ENCODE measurements at regions not wholly inside any gene's neighbourhood (a gene's known extent, or its start where the extent isn't known, plus 50 kb on each side); places are given as distances from the start of the nearest gene placed in this dataset.

DNA sequence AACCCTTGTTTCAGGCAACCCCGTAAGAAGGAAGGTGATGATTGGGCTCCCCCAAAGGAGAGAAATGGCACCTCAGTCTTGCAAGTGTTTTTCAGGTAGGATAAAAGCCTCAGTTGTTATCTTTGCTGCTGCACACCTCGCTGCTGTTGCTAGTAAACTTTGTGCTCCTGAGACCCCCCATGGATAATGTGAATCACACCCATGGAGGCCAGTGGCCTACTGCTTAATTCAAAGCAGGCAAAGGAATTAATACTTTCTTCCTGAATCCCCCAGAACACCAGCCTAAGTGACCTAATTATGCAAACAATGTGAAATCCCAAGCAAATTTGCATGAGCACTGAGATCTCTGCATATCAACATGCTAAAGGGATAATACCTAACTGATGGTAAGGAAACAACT, 337.5 kb downstream of the GRIA2 start:
- no peak for DNase-seq

- no peak for DNase-seq
Measured at GRCh38 chr4:157550028-157550427, 329.5 kb downstream of the GRIA2 start.

DNA sequence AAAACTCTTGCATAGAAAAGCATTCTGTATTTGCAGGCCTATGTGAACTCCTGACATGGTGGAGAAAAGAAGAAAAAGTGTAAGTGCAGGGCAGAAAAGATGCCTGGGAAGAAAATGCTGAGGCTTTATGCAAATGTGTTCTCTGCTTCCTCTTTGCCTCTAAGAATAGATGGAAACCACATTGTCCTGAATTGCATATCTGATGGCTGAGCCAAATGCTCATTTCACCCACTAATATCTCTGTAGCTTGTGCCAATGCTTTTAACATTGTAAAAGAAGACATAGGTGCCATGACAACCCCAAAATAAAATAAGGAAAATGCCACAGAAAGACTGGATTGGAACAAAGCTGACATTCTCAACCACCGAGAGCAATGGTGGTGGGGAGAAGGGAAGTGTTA, 307.4 kb downstream of the GRIA2 start:
- no peak for DNase-seq

DNA sequence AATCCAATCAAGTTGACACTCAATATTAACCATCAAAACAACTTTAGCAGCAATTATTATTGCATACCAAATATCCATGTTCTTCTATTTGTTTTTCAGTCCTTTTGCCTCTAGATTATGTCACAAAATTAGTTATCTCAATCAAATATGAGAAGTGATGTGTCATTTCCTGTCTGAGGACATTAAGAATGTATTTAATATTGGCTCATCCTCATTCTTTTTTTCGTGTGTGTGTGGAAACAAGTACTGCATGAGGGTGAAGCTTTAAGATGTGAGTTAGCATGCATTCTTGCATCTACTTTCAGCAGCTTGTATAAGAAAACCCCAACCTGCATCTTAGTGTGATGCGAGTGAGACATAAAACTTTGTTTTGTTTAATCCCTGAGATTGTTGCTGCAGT, 301.4 kb downstream of the GRIA2 start:
- no peak for DNase-seq

GRCh38 chr4:157514711-157515110, 294.2 kb downstream of the GRIA2 start:
- DNase-seq = no peak

- peak in 3 of 56 donors; percentile 2 to 3 (median 2) for DNase-seq
Measured at GRCh38 chr4:157509341-157509740, 288.8 kb downstream of the GRIA2 start.

DNA sequence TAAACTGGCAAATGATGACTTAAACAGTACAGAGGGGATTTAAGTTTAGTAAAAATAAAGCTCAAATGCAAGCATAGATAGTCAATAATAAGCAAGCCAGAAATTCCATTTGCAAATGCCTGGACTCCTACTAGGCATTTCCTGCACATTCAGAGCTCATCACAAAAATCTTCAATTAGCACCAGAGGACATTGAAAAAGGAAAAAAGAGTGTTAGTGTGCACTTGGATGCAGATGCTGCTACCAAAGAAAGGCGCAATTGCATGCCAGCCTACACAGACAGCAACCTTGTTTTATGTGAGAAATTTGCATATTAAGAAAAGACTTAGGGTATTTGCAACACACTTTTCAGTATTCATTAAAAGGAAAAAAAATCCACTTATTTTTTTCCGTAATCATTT, 282.1 kb downstream of the GRIA2 start:
- DNase-seq = no peak

DNA sequence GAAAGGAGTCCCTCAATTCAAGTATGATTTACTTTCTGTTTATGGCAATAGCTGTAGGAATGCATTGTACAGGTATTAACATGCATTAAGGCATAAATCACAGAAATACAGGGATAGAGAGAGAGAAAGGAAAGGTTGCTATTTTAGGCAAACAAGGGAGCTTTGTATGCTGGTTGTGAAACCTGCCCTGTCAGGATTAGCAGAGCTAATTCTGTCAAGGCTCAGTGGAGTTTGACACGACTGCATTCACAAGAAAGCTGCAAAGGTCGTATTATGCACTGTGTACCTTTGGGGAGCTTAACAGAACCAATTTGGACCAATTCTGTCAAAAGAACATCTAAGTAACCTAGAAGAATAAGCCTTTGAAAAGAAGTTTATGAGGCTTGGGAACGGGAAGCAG, 239.3 kb downstream of the GRIA2 start:
- DNase-seq = peak in 1 of 56 donors; percentile 2

GRCh38 chr4:157447195-157447594, 226.7 kb downstream of the GRIA2 start:
- no peak for DNase-seq

DNA sequence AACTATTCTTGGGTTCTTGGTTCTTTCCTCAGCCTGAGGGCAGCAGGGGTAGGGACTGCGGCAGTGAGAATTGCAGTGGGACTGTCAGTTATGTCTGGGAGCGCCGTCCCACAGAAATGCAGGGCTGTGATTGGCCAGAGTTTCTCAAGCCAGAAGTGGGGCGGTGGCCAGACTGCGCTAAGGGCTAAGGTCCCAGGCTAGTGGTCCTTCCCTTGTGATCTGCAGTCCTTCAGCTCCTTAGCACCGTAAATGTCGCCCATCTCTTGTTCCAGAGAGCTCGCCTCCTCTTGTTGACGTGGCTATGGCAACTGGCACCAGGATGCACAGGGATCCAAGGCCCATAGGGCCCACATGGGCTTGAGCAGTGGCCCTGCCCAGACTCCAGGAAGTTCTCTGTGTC, 223.5 kb downstream of the GRIA2 start:
- DNase-seq = no peak

- DNase-seq = no peak
Measured at GRCh38 chr4:157443537-157443936, 223.0 kb downstream of the GRIA2 start.

GRCh38 chr4:157425897-157426296, 205.4 kb downstream of the GRIA2 start:
- no peak for DNase-seq

DNA sequence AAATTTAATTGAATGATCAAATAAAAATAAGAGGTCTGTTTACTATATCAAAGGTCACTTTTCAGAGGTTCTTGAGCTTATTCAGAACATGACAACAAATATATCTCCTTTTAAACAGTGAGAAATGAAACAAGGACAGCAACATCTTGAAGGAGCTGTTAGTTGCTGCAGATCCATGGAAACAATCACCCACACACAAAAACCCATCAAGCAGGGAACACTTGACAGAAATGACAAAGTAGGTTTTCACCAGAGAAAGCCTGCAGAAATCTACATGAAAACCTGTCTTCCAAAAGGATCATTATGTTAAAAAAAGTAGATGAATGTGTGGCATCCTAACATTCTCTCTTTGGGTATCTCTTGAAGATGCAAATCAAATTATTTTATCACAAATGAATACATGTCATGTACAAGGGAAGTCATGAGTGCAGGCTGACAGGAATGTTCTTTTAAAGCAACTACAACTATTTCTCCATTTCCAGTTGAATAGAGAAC, 203.0 kb downstream of the GRIA2 start:
- DNase-seq = peak in 4 of 56 donors; percentile 5 to 41 (median 24)

DNA sequence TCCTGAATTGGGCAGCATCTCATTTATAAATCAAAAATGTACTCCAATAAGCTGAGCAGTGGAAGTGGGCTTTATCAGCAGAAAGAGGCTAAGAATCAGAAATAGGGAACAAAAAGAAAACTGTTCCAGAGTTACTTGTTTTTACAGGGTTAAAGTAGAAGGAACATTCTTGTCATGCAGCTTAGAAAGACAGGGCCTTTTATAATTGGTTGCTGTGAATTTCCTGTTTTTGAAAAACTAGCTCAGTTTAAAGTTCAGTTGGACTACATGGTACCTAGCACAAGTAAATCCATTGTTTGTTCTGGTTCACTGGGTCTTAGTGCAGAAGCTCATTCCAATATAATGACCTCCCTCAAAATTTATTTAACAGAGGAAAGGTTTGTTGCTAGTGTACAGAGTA, 200.8 kb downstream of the GRIA2 start:
- no peak for DNase-seq
